Skin of body (tissue), 1 donor: ENCODE measurements at regions not wholly inside any gene's neighbourhood (a gene's known extent, or its start where the extent isn't known, plus 50 kb on each side); places are given as distances from the start of the nearest gene placed in this dataset.

Experiments
- DNase-seq: peaks from one replicate; lab custom pipeline; 2025; lab: John Stamatoyannopoulos, UW

GRCh38 chr5:74576941-74577456 is 63.5 kb downstream of the ENC1 start:
- DNase-seq, result peak; percentile 78

- DNase-seq, result no peak
Measured at GRCh38 chr5:74575741-74576538, 64.6 kb downstream of the ENC1 start.

GRCh38 chr5:74570250-74570649 is 70.3 kb downstream of the ENC1 start:
- no peak for DNase-seq

- no peak for DNase-seq
Measured at GRCh38 chr5:74567411-74567995, 73.0 kb downstream of the ENC1 start.

- DNase-seq, result no peak
Measured at GRCh38 chr5:74562122-74562521, 78.4 kb downstream of the ENC1 start.

GRCh38 chr5:74560245-74560644 is 80.3 kb downstream of the ENC1 start:
- DNase-seq, result no peak

- DNase-seq, result no peak
Measured at GRCh38 chr5:74556631-74557595, 83.6 kb downstream of the ENC1 start.

- DNase-seq, result no peak
Measured at GRCh38 chr5:74556006-74556405, 84.5 kb downstream of the ENC1 start.

GRCh38 chr5:74552101-74552500 is 88.4 kb downstream of the ENC1 start:
- no peak for DNase-seq

- no peak for DNase-seq
Measured at GRCh38 chr5:74550927-74551326, 89.6 kb downstream of the ENC1 start.

- no peak for DNase-seq
Measured at GRCh38 chr5:74549384-74549783, 91.1 kb downstream of the ENC1 start.

GRCh38 chr5:74546796-74547195 is 93.7 kb downstream of the ENC1 start:
- DNase-seq, result no peak

- DNase-seq, result no peak
Measured at GRCh38 chr5:74544811-74545210, 95.7 kb downstream of the ENC1 start.

GRCh38 chr5:74543162-74543995 is 97.1 kb downstream of the ENC1 start:
- no peak for DNase-seq

GRCh38 chr5:74542482-74542881 is 98.0 kb downstream of the ENC1 start:
- DNase-seq, result no peak

GRCh38 chr5:74541381-74541781 is 99.1 kb downstream of the ENC1 start:
- no peak for DNase-seq

- DNase-seq, result no peak
Measured at GRCh38 chr5:74540622-74541021, 99.9 kb downstream of the ENC1 start.

GRCh38 chr5:74539986-74540385 is 100.5 kb downstream of the ENC1 start:
- DNase-seq, result no peak

GRCh38 chr5:74538206-74538661 is 102.3 kb downstream of the ENC1 start:
- peak; percentile 52 for DNase-seq

- DNase-seq, result no peak
Measured at GRCh38 chr5:74536658-74537057, 103.9 kb downstream of the ENC1 start.

GRCh38 chr5:74535926-74536325 is 104.6 kb downstream of the ENC1 start:
- DNase-seq, result no peak
